ENCODE measurements at regions not wholly inside any gene's neighbourhood (a gene's known extent, or its start where the extent isn't known, plus 50 kb on each side); places are given as distances from the start of the nearest gene placed in this dataset.
A peak's percentile ranks its signal among the peaks of the same experiment; 100 is the strongest.

GRCh38 chr7:86970986-86971385 lies 88.5 kb downstream of the ELAPOR2 start:
- DNase-seq: no peak

GRCh38 chr7:86970547-86970946 lies 88.9 kb downstream of the ELAPOR2 start:
- no peak for DNase-seq

- DNase-seq: peak; percentile 4
Observed at GRCh38 chr7:86969865-86970264, 89.6 kb downstream of the ELAPOR2 start.

GRCh38 chr7:86968618-86969017 lies 90.8 kb downstream of the ELAPOR2 start:
- no peak for DNase-seq

- DNase-seq: no peak
Observed at GRCh38 chr7:86966916-86967315, 92.5 kb downstream of the ELAPOR2 start.

- DNase-seq: no peak
Observed at GRCh38 chr7:86965727-86966120, 93.7 kb downstream of the ELAPOR2 start.

- DNase-seq: no peak
Observed at GRCh38 chr7:86964973-86965726, 94.3 kb downstream of the ELAPOR2 start.

- DNase-seq: no peak
Observed at GRCh38 chr7:86963599-86964230, 95.7 kb downstream of the ELAPOR2 start.

GRCh38 chr7:86962623-86963022 lies 96.8 kb downstream of the ELAPOR2 start:
- no peak for DNase-seq

- no peak for DNase-seq
Observed at GRCh38 chr7:86961686-86962085, 97.8 kb downstream of the ELAPOR2 start.

GRCh38 chr7:86958380-86958779 lies 101.1 kb downstream of the ELAPOR2 start:
- DNase-seq: no peak

- no peak for DNase-seq
Observed at GRCh38 chr7:86956567-86956966, 102.9 kb downstream of the ELAPOR2 start.

- DNase-seq: no peak
Observed at GRCh38 chr7:86955895-86956503, 103.5 kb downstream of the ELAPOR2 start.

GRCh38 chr7:86954971-86955370 lies 104.5 kb downstream of the ELAPOR2 start:
- no peak for DNase-seq

GRCh38 chr7:86953653-86954336 lies 105.7 kb downstream of the ELAPOR2 start:
- DNase-seq: no peak

- no peak for DNase-seq
Observed at GRCh38 chr7:86953219-86953618, 106.2 kb downstream of the ELAPOR2 start.

GRCh38 chr7:86951895-86952294 lies 107.6 kb downstream of the ELAPOR2 start:
- DNase-seq: no peak

- DNase-seq: no peak
Observed at GRCh38 chr7:86950944-86951343, 108.5 kb downstream of the ELAPOR2 start.

GRCh38 chr7:86950360-86950759 lies 109.1 kb downstream of the ELAPOR2 start:
- no peak for DNase-seq

GRCh38 chr7:86949779-86950260 lies 109.6 kb downstream of the ELAPOR2 start:
- DNase-seq: no peak

- DNase-seq: no peak
Observed at GRCh38 chr7:86949052-86949778, 110.2 kb downstream of the ELAPOR2 start.

GRCh38 chr7:86947929-86948328 lies 111.5 kb downstream of the ELAPOR2 start:
- DNase-seq: no peak

- DNase-seq: no peak
Observed at GRCh38 chr7:86943447-86943846, 116.0 kb downstream of the ELAPOR2 start.

Measured in hematopoietic multipotent progenitor cell treated with erythropoietin and hydrocortisone succinate and interleukin-3 and kit ligand, for 6 days (in vitro differentiated cells).